GM12878 (cell line): ENCODE measurements at regions not wholly inside any gene's neighbourhood (a gene's known extent, or its start where the extent isn't known, plus 50 kb on each side); places are given as distances from the start of the nearest gene placed in this dataset.

ENCODE experiments used
- KLF5 ChIP-seq: fragments of 450-650 bp; IDR thresholded peaks from 2 replicates; pipeline ENCODE4 v1.6.1; 2014; ENCODE audit warnings: mild to moderate bottlenecking; ENCODE audit not compliant: partially characterized antibody
- MTA3 ChIP-seq: IDR thresholded peaks from 2 replicates; pipeline ENCODE4 v1.6.1; 2012; ENCODE audit warnings: low read length, inconsistent platforms, borderline replicate concordance
- POLR2A ChIP-seq: IDR thresholded peaks from 2 replicates; pipeline ENCODE4 v1.6.1; 2011; ENCODE audit warnings: low read depth, mild to moderate bottlenecking, low read length
- RAD51 ChIP-seq: fragments of 450-650 bp; IDR thresholded peaks from 2 replicates; pipeline ENCODE4 v1.6.1; 2016; ENCODE audit warnings: moderate library complexity, mild to moderate bottlenecking, inconsistent platforms
- SMAD5 ChIP-seq: IDR thresholded peaks from 2 replicates; pipeline ENCODE4 v1.6.1; 2016; ENCODE audit warnings: antibody characterized with exemption, low read depth
- YY1 ChIP-seq: IDR thresholded peaks from 2 replicates; pipeline ENCODE4 v1.6.1; 2011; ENCODE audit warnings: low read depth, mild to moderate bottlenecking, low read length
- TF ChIP-seq, protein P1 (sequence below), 3 experiments: IDR thresholded peaks in 2 of 3; conservative IDR thresholded peaks in 1 of 3; 2 replicates each; pipeline ENCODE4 v1.5.1; 2011; ENCODE audit warnings: low read depth in 3 of 3, low read length in 3 of 3, mild to moderate bottlenecking in 3 of 3, control low read depth in 2 of 3, moderate library complexity in 2 of 3, inconsistent platforms in 1 of 3, mixed read lengths in 1 of 3; ENCODE audit not compliant: control insufficient read depth in 2 of 3, insufficient read depth in 1 of 3; ENCODE audit errors: extremely low read depth in 1 of 3

- TF ChIP-seq POLR2A (no peak), RAD51 (no peak), YY1 (no peak), SMAD5 (no peak), KLF5 (no peak), MTA3 (no peak)
- TF ChIP-seq, protein P1, sequence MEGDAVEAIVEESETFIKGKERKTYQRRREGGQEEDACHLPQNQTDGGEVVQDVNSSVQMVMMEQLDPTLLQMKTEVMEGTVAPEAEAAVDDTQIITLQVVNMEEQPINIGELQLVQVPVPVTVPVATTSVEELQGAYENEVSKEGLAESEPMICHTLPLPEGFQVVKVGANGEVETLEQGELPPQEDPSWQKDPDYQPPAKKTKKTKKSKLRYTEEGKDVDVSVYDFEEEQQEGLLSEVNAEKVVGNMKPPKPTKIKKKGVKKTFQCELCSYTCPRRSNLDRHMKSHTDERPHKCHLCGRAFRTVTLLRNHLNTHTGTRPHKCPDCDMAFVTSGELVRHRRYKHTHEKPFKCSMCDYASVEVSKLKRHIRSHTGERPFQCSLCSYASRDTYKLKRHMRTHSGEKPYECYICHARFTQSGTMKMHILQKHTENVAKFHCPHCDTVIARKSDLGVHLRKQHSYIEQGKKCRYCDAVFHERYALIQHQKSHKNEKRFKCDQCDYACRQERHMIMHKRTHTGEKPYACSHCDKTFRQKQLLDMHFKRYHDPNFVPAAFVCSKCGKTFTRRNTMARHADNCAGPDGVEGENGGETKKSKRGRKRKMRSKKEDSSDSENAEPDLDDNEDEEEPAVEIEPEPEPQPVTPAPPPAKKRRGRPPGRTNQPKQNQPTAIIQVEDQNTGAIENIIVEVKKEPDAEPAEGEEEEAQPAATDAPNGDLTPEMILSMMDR (IDR thresholded peaks at IDR 0.05 in 2 of 3, conservative IDR thresholded peaks at IDR 0.05 in 1 of 3; ENCODE audit: control insufficient read depth in 2 of 3, extremely low read depth in 1 of 3, insufficient read depth in 1 of 3, low read depth in 3 of 3, low read length in 3 of 3): no peak
These were observed 162.9 kb upstream of the FGGY start for GRCh38 chr1:59133997-59134396.
